NCI-H1092 treated with DMSO at 0.1 percent for 48 hours (cell line): ENCODE measurements at regions not wholly inside any gene's neighbourhood (a gene's known extent, or its start where the extent isn't known, plus 50 kb on each side); places are given as distances from the start of the nearest gene placed in this dataset.

Experiments used
- DNase-seq: peaks from one replicate; lab custom pipeline; 2025; lab: John Stamatoyannopoulos, UW

DNA sequence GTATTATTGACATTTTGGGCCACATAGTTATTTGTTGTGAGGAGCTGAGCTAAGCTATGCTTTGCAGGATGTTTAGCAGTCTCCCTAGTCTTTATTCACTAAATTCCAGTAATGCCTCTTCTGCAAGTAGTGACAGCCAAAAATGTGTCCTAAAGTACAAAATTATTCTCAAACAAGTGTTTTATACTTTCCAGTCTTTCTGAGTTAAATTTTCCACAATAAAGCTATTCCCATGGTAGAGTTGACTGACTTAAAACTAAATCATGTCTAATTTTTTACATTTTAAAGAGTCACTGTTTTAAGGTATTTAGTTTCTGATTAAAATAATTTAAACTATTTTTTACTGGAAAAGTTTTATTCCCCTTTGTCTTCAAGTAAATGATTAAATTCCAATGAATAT, 717.8 kb upstream of the HS3ST5 start:
- DNase-seq: no peak

GRCh38 chr6:115058414-115059211, 715.8 kb upstream of the HS3ST5 start:
- DNase-seq: no peak

DNA sequence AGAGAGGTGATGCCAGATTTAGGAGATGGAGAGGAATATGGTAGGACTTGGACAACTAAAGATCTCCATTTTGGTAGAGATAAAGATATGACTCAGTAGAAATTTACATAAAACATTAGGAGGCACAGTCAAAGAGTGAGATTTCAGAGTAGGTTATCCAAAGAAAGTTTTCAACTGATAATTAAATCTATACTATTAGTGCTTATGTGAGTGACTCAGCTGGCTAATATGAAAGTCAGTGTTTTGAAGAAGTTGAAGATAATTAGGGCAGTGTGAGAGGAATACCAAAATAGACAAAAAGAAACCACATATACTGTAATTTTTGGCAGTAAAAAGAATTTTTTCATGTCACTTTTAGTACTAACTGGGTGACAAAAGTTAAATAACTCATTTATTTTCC, 712.8 kb upstream of the HS3ST5 start:
- DNase-seq: no peak

- DNase-seq: peak; percentile 37
These were observed 711.4 kb upstream of the HS3ST5 start for GRCh38 chr6:115054242-115054641.

DNA sequence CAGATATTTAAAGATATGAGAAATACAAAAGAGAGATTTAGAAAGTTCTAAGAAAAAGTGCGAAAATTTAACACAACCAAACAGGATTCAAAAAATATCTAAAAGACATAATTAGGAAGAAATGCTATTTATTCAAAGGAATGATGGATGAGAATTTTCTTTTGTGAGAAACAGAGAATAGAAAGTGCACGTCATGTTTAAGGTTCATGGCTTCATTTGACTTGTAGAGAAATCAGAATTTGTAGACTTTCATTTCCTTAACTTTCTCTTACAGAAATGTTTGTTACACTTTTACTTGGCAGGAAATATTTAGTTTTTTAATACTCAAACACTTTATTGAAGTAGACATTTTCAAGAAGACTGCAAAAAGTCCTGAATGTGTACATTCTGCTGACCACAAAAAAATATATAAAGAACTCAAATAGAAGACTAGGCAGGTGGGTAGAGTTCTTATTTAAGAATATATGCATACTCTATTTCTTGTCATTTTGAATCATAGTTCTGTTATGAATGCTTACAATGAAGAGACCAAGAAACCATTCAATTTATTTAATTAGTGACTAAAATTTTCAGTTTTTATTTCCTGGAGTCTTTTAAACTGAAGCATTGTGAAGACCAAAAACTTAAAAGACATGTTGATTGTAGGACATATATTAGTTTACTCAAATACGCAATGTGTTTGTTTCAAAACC, 710.5 kb upstream of the HS3ST5 start:
- no peak for DNase-seq

DNA sequence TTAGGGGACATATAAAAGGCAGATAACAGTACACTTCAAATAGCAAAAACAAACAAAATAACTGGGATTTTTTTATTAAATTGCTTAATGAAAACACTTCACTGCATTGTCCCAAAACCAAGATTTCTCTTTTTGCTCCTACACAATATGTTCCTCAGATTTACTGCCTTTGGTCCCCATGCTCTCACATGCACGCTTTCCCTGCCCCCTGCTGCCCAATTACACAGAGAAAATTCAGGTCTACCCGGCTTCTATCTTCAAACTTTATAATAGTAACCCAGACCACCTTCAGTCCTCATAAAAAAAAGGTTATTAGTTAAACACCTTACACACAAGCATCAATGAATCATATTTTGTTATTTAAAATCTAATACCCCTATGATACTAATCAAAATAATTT, 673.8 kb upstream of the HS3ST5 start:
- DNase-seq: no peak

DNA sequence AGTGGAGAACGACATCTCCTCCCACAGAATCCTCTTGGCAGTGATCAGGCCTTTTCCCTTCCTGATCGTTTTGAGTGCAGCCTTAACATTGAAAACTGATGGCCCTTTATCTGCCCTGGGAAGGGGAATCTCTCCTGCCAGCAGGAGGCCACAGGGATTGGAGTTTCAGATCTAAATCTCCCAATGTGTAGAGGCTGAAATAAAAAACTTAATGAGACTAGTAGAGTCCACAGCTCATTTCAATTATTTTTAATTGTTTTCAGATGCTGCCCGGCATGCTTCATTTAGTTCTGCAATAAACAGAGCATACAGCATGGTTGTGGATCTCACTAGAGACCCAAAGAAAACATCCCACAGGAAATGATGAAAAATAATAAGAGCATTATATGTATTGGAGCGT, 662.2 kb upstream of the HS3ST5 start:
- peak; percentile 6 for DNase-seq

DNA sequence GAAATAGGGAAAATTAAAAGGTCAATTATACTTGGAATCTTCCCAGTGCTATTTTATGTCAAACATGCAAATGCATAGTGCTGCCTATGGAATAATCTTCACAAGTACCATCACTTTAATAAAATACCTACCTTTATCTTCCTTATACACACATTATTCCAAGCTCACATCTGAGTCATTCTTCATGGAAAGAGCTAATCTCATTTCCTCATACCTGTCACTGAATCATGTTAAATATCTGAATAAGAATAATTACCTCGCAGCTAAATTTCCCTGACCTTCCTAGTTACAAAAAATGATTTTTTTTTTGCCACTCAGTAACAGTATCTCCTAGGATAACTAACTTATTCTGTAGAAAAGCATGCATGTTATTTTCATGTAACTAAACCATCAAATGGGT, 661.4 kb upstream of the HS3ST5 start:
- DNase-seq: no peak

GRCh38 chr6:115001731-115002350, 659.0 kb upstream of the HS3ST5 start:
- no peak for DNase-seq

DNA sequence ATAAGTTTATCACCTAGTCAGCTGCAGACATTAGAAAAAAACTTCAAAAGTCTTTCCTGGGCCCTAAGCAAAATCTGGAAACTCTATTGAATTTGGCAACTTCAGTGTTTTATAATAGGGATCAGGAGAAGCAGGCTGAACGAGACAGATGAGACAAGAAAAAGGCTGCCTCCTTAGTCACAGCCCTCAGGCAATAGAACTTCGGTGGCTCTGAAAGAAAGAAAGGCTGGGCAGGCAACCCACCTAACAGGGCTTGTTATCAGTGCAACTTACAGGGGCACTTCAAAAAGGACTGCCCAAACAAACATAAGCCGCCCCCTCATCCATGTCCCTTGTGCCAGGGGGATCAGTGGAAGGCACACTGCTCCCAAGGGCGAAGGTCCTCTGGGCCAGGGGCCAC, 657.9 kb upstream of the HS3ST5 start:
- DNase-seq: no peak

GRCh38 chr6:114998492-114998891, 655.7 kb upstream of the HS3ST5 start:
- no peak for DNase-seq

- DNase-seq: no peak
These were observed 655.0 kb upstream of the HS3ST5 start for GRCh38 chr6:114997813-114998292.

GRCh38 chr6:114995526-114995925, 652.7 kb upstream of the HS3ST5 start:
- DNase-seq: no peak

DNA sequence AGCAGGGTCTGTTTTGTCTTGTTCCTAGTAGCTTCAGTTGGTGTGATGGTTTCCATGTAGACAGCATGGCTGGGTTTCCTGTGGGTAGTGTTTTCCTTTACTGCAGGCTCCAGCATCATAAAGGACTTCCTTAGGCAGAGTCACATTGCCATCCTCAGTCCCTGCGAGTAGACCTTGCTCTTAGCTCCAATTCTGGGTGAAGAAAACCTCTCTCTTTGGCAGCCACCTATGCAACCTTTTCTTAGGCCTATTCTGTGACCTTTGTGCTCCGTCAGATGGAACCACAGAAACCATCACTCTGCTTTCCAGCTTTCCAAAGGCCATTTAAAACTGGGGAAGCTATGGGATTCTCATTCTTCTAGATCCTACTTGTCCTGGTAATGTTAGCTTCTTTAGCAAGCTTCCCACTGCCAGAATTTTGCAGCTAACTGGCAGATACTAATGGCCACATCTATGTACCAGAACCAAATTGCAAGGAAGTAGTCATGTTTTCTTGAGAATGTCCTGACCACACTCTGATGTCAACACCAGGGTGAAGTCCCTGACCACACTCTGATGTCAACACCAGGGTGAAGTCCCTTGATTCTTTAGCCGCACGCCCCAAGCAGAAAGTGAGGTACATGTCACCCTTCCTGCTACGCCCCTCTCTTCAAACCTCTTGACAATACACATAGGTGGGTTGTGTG, 646.6 kb upstream of the HS3ST5 start:
- DNase-seq: no peak

GRCh38 chr6:114987281-114987680, 644.5 kb upstream of the HS3ST5 start:
- DNase-seq: no peak

GRCh38 chr6:114955363-114955762, 612.5 kb upstream of the HS3ST5 start:
- DNase-seq: no peak

DNA sequence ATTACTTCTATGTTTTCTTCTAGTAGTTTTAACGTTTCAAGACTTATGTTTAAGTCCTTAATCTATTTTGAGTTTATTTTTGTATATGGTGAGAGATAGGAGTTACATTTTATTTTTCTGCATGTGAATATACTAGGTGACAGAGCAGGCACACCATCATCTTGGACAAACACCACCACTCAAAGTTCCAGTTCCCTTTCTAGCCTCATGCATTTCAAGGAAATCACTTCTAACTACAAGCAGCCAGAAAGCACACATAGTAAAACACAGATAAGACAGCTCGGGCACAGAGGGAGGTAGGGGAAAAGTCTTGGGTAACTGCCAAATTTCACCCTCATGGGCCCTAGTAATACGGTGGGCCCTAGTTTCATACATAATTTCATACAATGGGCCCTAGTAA, 609.4 kb upstream of the HS3ST5 start:
- DNase-seq: no peak

DNA sequence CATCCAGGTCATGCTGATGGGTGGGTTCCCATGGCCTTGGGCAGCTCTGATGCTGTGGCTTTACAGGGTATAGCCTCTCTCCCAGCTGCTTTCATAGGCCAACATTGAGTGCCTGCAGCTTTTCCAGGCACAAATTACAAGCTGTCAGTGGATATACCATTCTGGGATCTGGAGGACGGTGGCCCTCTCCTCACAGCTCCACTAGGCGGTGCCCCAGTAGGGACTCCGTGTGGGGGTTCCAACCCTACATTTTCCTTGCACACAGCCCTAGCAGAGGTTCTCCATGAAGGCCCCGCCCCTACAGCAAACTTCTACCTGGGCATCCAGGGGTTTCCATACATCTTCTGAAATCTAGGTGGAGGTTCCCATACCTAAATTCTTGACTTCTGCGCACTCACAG, 602.6 kb upstream of the HS3ST5 start:
- DNase-seq: no peak

GRCh38 chr6:114941078-114941477, 598.3 kb upstream of the HS3ST5 start:
- DNase-seq: peak; percentile 43

GRCh38 chr6:114940181-114940580, 597.4 kb upstream of the HS3ST5 start:
- no peak for DNase-seq

- DNase-seq: no peak
These were observed 596.8 kb upstream of the HS3ST5 start for GRCh38 chr6:114939630-114940029.

- no peak for DNase-seq
These were observed 593.3 kb upstream of the HS3ST5 start for GRCh38 chr6:114936080-114936479.
